ENCODE measurements at regions not wholly inside any gene's neighbourhood (a gene's known extent, or its start where the extent isn't known, plus 50 kb on each side); places are given as distances from the start of the nearest gene placed in this dataset.

- TF ChIP-seq CTCF (IDR thresholded peaks at IDR 0.05) (no peak), POLR2A (IDR thresholded peaks at IDR 0.05) (no peak)
These were observed 158.9 kb upstream of the HDAC9 start for GRCh38 chr7:18336626-18337025.
